Glomerular visceral epithelial cell (primary cell): ENCODE measurements at regions not wholly inside any gene's neighbourhood (a gene's known extent, or its start where the extent isn't known, plus 50 kb on each side); places are given as distances from the start of the nearest gene placed in this dataset.
"Not testable (repeated sequence)": the region's sequence is repeated elsewhere in the genome, so short reads cannot be mapped to it uniquely, and the experiment has no call there.

Source experiments
- DNase-seq: peaks from one replicate; pipeline ENCODE4 v3.0.0-alpha.2; 2016; ENCODE audit errors: extremely low spot score

GRCh38 chr3:181920409-181920808 lies 208.7 kb downstream of the SOX2 start:
- no peak for DNase-seq

- DNase-seq: no peak
Observed at GRCh38 chr3:181921220-181921619, 209.5 kb downstream of the SOX2 start.

DNA sequence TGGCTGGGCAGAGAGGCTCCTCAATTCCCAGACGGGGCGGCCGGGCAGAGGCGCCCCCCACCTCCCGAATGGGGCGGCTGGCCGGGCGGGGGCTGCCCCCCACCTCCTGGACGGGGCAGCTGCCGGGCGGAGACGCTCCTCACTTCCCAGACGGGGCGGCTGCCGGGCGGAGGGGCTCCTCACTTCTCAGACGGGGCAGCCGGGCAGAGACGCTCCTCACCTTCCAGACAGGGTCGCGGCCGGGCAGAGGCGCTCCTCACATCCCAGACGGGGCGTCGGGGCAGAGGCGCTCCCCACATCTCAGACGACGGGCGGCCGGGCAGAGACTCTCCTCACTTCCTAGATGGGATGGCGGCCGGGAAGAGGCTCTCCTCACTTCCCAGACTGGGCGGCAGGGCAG lies 214.1 kb downstream of the SOX2 start:
- not testable (repeated sequence) for DNase-seq

DNA sequence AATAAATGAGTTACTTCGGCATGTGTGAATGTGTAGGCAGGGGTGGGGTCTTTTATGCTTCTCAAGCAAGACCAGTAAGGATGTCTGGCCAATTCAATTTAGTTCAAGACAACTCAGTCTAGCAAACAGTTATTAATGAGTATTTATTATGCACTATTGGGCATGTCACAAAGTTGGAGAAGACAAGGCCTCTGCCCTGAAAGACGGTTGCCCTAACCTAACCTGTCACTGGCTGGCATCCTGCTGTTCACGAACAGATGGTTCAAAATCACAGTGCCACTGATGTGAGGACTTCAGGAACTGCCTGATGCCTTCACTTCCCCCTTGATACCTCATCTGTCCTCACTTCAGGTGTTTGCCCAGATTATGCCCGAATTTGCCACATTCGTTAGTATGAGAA lies 217.8 kb downstream of the SOX2 start:
- DNase-seq: no peak

DNA sequence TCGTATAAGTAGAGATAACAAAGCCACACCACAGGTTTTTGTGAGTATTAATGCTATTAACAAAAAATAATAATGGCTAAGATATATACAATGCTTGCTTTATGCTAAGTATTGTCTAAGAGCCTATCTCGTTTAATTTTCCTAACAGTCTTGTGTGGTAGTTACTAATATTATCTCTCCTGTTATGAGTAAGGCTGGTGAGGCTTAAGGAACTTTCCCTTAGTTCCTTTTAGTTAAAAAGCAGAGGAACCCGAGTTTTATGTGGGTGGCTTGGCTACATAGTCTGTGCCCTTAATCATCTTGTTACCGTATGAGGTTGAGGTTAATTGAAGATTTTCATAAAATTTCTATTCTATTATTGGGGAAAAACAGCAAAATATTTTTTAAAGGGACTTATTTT lies 218.4 kb downstream of the SOX2 start:
- no peak for DNase-seq

DNA sequence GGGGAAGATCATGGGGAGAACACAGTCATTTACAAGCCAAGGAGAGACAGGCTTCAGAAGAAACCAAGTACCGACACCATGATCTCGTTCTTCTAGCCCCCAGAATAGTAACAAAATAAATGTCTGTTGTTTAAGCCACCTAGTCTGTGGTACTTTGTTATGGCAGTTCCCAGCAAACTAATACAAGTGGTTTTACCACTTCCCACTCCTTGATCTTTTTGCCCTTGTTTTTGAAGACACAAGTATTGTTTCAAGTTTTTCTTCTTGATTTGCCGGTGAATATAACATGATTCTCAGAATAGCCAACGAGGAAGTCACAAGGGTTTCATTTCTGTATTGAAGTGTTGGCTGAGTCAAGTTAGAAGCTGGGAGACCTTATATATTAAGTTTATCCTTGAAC lies 220.3 kb downstream of the SOX2 start:
- DNase-seq: no peak

DNA sequence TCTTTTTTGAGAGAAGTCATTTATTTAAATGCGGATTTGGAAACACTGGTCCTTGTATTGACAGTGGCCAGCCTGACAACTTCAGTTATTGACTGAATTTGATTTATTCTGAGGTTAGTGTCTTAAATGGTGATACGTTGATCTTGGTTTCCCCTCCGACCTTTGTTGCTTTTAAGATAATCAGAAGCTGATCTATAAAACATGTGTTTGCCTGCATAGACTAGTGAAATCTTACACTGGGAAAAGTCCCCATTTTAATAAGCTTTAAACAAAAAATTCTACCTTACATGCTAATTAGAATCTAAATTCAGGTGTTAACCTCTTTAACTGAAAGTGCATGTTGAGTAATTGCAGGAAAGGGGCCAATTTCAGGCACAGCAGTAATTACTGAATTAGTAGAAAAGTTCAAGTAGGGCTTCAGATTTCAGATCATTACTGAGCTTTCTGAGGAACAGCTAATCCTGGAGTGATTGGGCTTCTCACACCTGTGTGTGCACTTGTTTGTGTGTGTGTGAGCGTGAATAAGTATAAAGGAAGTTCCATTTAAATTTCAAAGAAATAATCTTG lies 221.4 kb downstream of the SOX2 start:
- no peak for DNase-seq

- DNase-seq: no peak
Observed at GRCh38 chr3:181935915-181936314, 224.2 kb downstream of the SOX2 start.

- DNase-seq: no peak
Observed at GRCh38 chr3:181936774-181937173, 225.0 kb downstream of the SOX2 start.

- not testable (repeated sequence) for DNase-seq
Observed at GRCh38 chr3:181938580-181938979, 226.9 kb downstream of the SOX2 start.

- no peak for DNase-seq
Observed at GRCh38 chr3:181940703-181941102, 229.0 kb downstream of the SOX2 start.

GRCh38 chr3:181941250-181941649 lies 229.5 kb downstream of the SOX2 start:
- DNase-seq: no peak

- no peak for DNase-seq
Observed at GRCh38 chr3:181943285-181943684, 231.6 kb downstream of the SOX2 start.

DNA sequence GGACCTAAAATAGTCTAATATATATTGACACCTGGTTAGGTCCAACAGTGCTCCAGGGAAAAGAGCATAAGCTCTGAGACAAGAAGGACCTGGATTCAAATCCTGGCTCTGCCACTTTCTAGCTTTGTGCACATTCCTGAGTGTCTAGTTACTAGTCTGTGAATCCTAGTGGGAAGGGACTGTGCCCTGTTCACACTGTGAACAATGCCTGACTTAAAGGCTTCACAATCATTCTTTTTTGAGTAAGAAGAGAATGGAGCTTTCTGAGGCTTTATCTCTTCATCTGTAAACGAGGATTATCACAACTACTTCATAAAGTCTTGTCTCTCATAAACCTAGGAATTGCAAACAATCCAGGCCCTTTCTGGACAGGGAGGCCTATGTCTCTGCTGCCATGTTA lies 235.9 kb downstream of the SOX2 start:
- no peak for DNase-seq

GRCh38 chr3:181948286-181948685 lies 236.6 kb downstream of the SOX2 start:
- no peak for DNase-seq

GRCh38 chr3:181952221-181952620 lies 240.5 kb downstream of the SOX2 start:
- no peak for DNase-seq

DNA sequence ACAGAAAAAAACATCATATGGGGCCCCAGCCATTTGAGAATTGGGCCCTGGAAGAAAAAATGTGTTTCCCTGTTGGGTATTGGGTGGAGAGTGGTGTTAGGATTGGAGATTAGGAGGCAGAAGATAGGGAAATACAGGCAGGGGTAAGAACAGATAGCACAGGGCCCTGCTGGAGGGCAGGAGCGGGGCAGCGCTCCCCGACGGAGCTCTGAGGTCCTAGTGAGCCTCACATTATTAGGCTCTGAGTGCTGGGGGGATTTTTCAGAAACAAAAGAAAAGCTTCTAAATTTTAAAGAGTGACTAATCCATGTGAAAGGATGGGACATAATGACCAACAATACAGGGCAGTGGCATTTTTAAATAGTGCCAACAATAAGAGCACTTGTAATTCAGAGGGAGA lies 241.2 kb downstream of the SOX2 start:
- no peak for DNase-seq

DNA sequence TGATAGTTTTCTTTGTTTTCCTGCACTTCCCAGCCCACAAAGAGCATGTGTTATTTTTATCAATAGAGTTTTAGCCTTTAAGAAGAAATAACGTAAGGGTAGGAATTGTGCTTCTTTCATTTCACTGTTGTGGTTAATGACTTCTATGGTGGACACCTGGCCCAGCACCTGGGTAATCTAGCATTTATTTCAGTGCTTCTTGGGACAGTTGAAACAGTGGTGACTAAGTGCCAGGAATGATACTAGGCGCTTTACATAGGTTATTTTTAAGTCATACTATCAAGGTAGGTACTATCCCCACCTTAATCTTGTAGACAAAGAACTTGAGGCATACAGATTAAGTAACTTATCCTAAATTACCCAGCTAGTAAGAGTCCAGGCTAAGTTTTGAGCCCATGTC lies 243.8 kb downstream of the SOX2 start:
- no peak for DNase-seq

- DNase-seq: no peak
Observed at GRCh38 chr3:181956122-181956521, 244.4 kb downstream of the SOX2 start.

DNA sequence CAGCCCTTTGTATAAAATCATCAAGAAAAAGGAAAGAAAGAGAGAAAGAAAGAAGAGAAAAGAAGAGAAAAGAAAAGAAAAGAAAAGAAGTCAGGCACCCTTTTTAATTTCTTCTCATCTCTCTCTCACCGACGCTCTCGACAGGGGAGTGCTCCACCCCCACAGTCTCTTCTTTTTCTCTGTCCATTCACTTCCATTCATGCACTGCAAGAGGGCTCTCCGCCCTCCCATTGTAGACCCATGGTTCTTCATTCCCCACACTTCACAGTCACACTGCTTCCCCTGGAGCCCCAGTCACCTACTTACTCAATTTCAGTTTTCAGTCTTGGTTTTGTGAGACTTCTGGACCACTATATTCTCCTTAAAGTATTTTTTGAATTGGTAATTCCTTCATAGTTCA lies 254.7 kb downstream of the SOX2 start:
- no peak for DNase-seq

- DNase-seq: no peak
Observed at GRCh38 chr3:181969925-181970324, 258.2 kb downstream of the SOX2 start.

GRCh38 chr3:181971424-181971823 lies 259.7 kb downstream of the SOX2 start:
- no peak for DNase-seq

DNA sequence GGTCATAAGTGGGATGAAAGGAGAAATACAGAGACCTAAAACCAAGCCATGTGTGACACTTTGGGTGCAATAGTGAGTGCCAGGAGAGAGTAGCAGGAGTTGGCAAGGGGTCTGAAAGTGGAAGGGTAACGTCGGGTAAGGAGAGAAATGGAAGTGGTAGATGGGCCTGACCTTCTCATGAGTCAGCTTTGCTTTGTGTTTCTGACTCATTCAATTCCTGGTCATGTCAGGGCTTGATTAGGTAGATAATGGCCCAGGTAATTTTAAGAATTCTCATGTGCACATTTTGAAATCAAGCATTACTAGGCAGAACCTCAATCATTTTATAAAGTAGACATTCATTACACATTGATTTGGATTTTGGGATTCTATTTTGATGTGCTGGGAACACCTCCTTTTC lies 262.5 kb downstream of the SOX2 start:
- no peak for DNase-seq

- no peak for DNase-seq
Observed at GRCh38 chr3:181976526-181976925, 264.8 kb downstream of the SOX2 start.

- DNase-seq: no peak
Observed at GRCh38 chr3:181985386-181985785, 273.7 kb downstream of the SOX2 start.
